SKM-1 treated with dmso at 0.1 percent for 144 hours (cell line): ENCODE measurements at regions not wholly inside any gene's neighbourhood (a gene's known extent, or its start where the extent isn't known, plus 50 kb on each side); places are given as distances from the start of the nearest gene placed in this dataset.

Experiments
- DNase-seq: peaks from one replicate; lab custom pipeline; 2025; ENCODE audit not compliant: unreplicated experiment; lab: John Stamatoyannopoulos, UW

- DNase-seq, result no peak
Measured at GRCh38 chr4:134276476-134276875, 74.9 kb upstream of the PABPC4L start.

- no peak for DNase-seq
Measured at GRCh38 chr4:134260126-134260525, 58.5 kb upstream of the PABPC4L start.
